ENCODE measurements at regions not wholly inside any gene's neighbourhood (a gene's known extent, or its start where the extent isn't known, plus 50 kb on each side); places are given as distances from the start of the nearest gene placed in this dataset.
"Not testable (repeated sequence)": the region's sequence is repeated elsewhere in the genome, so short reads cannot be mapped to it uniquely, and the experiment has no call there.

DNA sequence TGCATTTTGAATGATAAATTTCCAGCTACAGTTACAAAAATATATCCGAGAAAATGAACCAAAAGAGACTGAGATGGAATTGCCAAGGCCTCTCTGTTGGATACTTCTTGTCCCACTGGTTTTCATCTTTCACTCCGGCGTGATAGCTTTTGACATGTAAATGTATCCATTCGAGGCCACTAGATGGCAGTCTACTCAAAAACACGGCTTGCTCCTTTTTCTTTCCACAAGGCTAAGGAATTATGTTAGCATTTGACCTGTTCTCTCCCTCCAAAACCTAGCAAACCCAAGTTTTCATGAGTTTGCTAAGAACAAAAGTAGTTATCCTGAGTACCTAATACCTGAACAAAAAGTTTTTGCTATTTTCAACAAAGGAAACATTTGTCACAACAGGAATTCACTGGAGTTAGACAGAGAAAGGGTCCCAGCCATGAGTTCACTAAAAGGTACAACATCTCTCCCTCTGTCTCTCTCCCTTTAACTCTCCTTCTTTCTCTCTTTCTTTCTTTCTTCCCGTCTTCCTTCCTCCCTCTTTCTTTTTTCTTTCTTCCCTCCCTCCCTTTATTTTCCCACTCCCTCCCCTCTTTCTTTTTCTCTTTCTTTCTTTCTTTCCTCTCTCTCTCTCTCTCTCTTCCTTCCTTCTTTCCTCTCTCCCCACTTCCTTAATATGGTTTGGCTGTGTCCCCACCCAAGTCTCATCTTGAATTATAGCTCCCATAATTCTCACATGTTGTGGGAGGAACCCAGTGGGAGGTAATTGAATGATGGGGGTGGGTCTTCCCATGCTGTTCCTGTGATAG is 207.9 kb upstream of the MYO3A start:
- no peak overlapping the region for H3K9ac ChIP-seq (ENCODE audit: low read length)
- no peaks in the 10 kb centered on the region for H3K27me3 ChIP-seq (ENCODE audit: control insufficient read depth, insufficient read depth, low read length)
- H3K4me3 ChIP-seq (ENCODE audit: low read length) = no peak overlapping the region
- no peak overlapping the region for H3K27ac ChIP-seq (ENCODE audit: low read depth, low read length)
- H3K4me1 ChIP-seq (ENCODE audit: control insufficient read depth, insufficient read depth, low read length) = no peaks in the 10 kb centered on the region
- no peaks in the 10 kb centered on the region for H3K36me3 ChIP-seq (ENCODE audit: control insufficient read depth, insufficient read depth, low read length)

DNA sequence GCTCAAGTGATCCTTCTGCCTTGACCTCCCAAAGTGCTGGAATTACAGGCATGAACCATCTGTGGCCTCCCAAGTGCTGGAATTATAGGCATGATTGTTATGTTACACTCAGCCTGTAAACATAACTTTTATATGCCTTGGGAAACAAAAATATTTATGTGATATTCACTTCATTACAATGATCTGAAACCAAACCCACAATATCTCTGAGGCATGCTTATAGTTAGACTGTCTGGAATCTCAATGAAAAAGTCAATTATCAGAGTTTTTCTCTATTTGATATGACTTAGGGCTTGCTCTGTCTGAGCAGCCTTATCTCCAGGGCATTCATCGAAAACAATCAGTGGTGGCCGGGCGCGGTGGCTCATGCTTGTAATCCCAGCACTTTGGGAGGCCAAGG is 195.3 kb upstream of the MYO3A start:
- Histone ChIP-seq H3K36me3 (ENCODE audit: control insufficient read depth, insufficient read depth, low read length) (no peaks in the 10 kb centered on the region), H3K4me1 (ENCODE audit: control insufficient read depth, insufficient read depth, low read length) (no peaks in the 10 kb centered on the region), H3K27ac (ENCODE audit: low read depth, low read length) (no peak overlapping the region), H3K27me3 (ENCODE audit: control insufficient read depth, insufficient read depth, low read length) (no peaks in the 10 kb centered on the region), H3K9ac (ENCODE audit: low read length) (no peak overlapping the region), H3K4me3 (ENCODE audit: low read length) (no peak overlapping the region)

DNA sequence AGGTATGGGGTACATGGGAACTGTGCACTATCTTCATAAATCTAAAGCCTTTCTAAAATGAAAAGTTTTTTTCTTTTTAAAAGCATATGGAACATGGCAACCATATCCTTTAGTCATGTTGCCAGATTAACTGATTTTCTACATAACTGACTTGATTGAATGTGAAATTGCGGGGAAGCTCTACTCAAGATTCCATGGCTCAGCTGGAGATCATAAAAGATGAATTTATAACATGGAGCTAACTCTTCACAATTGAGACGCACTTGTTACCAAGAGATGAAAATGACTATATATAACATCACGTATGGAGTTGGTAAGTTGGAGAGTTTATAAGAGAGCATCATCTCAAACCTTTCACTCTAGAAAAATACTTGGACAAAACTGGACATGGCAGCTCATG is 190.2 kb upstream of the MYO3A start:
- Histone ChIP-seq H3K27me3 (ENCODE audit: control insufficient read depth, insufficient read depth, low read length) (no peaks in the 10 kb centered on the region), H3K27ac (ENCODE audit: low read depth, low read length) (no peak overlapping the region), H3K4me1 (ENCODE audit: control insufficient read depth, insufficient read depth, low read length) (no peaks in the 10 kb centered on the region), H3K9ac (ENCODE audit: low read length) (no peak overlapping the region), H3K36me3 (ENCODE audit: control insufficient read depth, insufficient read depth, low read length) (no peaks in the 10 kb centered on the region), H3K4me3 (ENCODE audit: low read length) (no peak overlapping the region)

DNA sequence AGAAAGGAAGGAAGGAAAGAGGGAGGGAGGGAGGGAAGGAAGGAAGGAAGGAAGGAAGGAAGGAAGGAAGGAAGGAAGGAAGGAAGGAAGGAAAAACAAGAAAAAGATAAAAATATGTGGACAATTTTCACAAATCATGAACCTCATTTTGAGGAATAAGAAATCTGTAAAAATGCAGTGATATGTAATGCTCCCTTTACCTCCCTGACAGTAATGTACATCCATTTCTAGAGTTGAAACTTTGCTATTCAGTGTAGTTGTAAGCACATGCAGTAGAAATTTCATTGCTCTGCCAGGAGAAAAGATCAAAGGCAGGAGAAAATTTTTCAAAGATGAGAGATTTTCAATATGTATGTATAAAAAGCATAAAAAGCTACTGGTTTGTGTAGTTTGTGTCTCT is 189.5 kb upstream of the MYO3A start:
- H3K36me3 ChIP-seq (ENCODE audit: control insufficient read depth, insufficient read depth, low read length) = no peaks in the 10 kb centered on the region
- H3K27me3 ChIP-seq (ENCODE audit: control insufficient read depth, insufficient read depth, low read length) = no peaks in the 10 kb centered on the region
- no peak overlapping the region for H3K9ac ChIP-seq (ENCODE audit: low read length)
- H3K4me3 ChIP-seq (ENCODE audit: low read length) = no peak overlapping the region
- no peak overlapping the region for H3K27ac ChIP-seq (ENCODE audit: low read depth, low read length)
- no peaks in the 10 kb centered on the region for H3K4me1 ChIP-seq (ENCODE audit: control insufficient read depth, insufficient read depth, low read length)

DNA sequence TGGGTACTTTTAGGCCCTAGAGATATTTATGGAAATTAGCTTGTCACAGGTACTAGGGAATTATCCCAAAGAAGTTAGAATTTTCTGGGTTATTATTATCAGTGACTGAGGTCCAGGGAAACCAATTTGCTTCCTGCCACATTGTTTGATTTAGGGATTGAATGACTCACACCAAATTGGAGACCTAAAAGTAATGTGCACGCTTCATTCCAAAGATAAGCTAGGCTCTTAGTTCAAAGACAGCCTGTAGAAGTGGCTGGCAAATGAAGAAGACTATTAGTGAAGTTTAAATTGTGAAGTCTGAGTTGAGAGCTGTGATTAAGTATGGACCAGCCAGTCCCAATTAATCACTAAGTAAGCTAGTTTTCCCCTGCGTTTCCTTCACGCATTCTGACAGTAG is 188.1 kb upstream of the MYO3A start:
- H3K4me3 ChIP-seq (ENCODE audit: low read length) = no peak overlapping the region

DNA sequence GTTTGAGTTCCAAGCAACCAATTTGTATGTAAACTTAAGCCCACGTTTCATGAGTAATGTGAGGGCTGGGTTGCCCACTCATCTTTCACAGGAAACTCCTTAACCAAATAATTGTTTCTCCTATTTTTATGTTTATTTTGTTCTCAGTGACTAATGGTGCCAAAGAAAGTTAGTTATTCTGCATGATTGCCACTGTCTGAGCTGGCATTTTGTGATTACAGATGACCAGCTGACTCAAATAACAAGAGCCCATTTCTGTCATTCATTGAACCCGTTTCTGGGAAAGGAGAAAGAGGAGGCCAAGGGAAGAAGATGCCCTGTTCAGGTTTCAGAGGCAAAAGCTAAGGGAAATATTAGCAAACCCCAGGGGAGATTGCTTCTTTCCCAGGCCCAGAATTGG is 186.9 kb upstream of the MYO3A start:
- no peak overlapping the region for H3K9ac ChIP-seq (ENCODE audit: low read length)
- no peaks in the 10 kb centered on the region for H3K4me1 ChIP-seq (ENCODE audit: control insufficient read depth, insufficient read depth, low read length)
- H3K27me3 ChIP-seq (ENCODE audit: control insufficient read depth, insufficient read depth, low read length) = no peaks in the 10 kb centered on the region
- H3K27ac ChIP-seq (ENCODE audit: low read depth, low read length) = no peak overlapping the region
- no peaks in the 10 kb centered on the region for H3K36me3 ChIP-seq (ENCODE audit: control insufficient read depth, insufficient read depth, low read length)
- no peak overlapping the region for H3K4me3 ChIP-seq (ENCODE audit: low read length)

More for the DNA sequence above, 188.1 kb upstream of the MYO3A start:
- Histone ChIP-seq H3K27me3 (ENCODE audit: control insufficient read depth, insufficient read depth, low read length) (no peaks in the 10 kb centered on the region), H3K9ac (ENCODE audit: low read length) (no peak overlapping the region), H3K4me1 (ENCODE audit: control insufficient read depth, insufficient read depth, low read length) (no peaks in the 10 kb centered on the region), H3K36me3 (ENCODE audit: control insufficient read depth, insufficient read depth, low read length) (no peaks in the 10 kb centered on the region), H3K27ac (ENCODE audit: low read depth, low read length) (no peak overlapping the region)

DNA sequence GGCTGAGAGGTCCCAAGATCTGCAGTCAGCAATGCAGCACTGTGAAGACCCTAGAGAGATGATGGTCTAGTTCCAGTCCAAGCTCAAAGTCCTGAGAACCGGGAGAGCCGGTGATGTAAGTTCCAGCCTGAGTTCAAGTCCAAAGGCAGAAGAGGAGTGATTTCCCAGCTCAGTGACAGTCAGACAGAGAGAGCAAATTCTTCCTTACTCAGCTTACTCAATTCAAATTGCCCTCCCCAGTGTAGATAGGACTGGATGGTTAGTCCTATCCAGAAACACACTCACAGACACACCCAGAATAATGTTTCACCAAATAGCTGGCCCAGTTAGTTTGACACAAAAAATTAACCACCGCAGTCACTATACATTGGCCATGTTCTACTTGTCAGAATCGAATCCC is 185.5 kb upstream of the MYO3A start:
- H3K4me1 ChIP-seq (ENCODE audit: control insufficient read depth, insufficient read depth, low read length) = no peaks in the 10 kb centered on the region
- H3K36me3 ChIP-seq (ENCODE audit: control insufficient read depth, insufficient read depth, low read length) = no peaks in the 10 kb centered on the region
- H3K9ac ChIP-seq (ENCODE audit: low read length) = no peak overlapping the region
- H3K27ac ChIP-seq (ENCODE audit: low read depth, low read length) = no peak overlapping the region
- H3K27me3 ChIP-seq (ENCODE audit: control insufficient read depth, insufficient read depth, low read length) = no peaks in the 10 kb centered on the region
- no peak overlapping the region for H3K4me3 ChIP-seq (ENCODE audit: low read length)

DNA sequence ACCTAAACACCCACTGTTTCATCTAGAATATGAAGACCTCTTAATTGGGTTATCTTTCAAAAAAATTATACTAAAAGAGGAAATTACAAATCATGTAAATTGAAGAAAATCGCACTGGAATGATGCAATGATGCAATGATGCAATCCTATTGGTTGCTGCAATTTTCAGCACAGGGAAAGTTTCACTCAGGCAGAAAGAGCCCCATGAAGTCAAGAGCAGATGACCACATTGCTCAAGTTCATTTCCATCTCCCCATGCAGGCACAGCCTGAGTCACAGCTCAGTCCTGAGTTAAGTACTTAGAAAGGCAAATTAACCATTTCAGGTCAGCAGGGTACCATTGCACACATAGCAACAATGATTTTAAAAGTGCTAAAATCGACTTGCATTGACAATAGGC is 180.3 kb upstream of the MYO3A start:
- Histone ChIP-seq H3K27me3 (ENCODE audit: control insufficient read depth, insufficient read depth, low read length) (no peaks in the 10 kb centered on the region), H3K4me1 (ENCODE audit: control insufficient read depth, insufficient read depth, low read length) (no peaks in the 10 kb centered on the region), H3K36me3 (ENCODE audit: control insufficient read depth, insufficient read depth, low read length) (no peaks in the 10 kb centered on the region), H3K4me3 (ENCODE audit: low read length) (no peak overlapping the region), H3K27ac (ENCODE audit: low read depth, low read length) (no peak overlapping the region), H3K9ac (ENCODE audit: low read length) (no peak overlapping the region)

DNA sequence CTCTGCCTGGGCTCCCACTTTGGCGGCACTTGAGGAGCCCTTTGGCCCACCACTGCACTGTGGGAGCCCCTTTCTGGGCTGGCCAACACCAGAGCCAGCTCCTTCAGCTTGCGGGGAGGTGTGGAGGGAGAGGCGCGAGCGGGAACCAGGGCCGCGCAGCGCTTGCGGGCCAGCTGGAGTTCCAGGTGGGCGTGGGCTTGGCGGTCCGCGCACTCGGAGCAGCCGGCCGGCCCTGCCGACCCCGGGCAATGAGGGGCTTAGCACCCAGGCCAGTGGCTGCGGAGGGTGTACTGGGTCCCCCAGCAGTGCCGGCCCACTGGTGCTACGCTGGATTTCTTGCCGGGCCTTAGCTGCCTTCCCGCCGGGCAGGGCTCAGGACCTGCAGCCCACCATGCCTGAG is 178.2 kb upstream of the MYO3A start:
- H3K27me3 ChIP-seq (ENCODE audit: control insufficient read depth, insufficient read depth, low read length); H3K4me1 ChIP-seq (ENCODE audit: control insufficient read depth, insufficient read depth, low read length); H3K9ac ChIP-seq (ENCODE audit: low read length); H3K27ac ChIP-seq (ENCODE audit: low read depth, low read length); H3K36me3 ChIP-seq (ENCODE audit: control insufficient read depth, insufficient read depth, low read length); H3K4me3 ChIP-seq (ENCODE audit: low read length): not testable (repeated sequence)

DNA sequence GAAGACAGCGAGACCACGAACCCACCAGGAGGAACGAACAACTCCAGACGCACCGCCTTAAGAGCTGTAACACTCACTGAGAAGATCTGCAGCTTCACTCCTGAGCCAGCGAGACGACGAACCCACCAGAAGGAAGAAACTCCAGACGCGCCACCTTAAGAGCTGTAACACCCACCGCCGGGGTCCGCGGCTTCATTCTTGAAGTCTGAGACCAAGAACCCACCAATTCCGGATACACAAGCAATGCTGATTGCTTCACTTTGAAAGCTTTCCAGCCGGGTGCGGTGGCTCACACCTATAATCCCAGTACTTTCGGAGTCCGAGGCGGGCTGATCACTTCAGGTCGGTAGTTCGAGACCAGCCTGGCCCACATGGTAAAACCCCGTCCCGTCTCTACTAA is 177.2 kb upstream of the MYO3A start:
- Histone ChIP-seq H3K4me3 (ENCODE audit: low read length) (no peak overlapping the region), H3K27me3 (ENCODE audit: control insufficient read depth, insufficient read depth, low read length) (no peaks in the 10 kb centered on the region), H3K27ac (ENCODE audit: low read depth, low read length) (no peak overlapping the region), H3K9ac (ENCODE audit: low read length) (no peak overlapping the region), H3K4me1 (ENCODE audit: control insufficient read depth, insufficient read depth, low read length) (no peaks in the 10 kb centered on the region), H3K36me3 (ENCODE audit: control insufficient read depth, insufficient read depth, low read length) (no peaks in the 10 kb centered on the region)

DNA sequence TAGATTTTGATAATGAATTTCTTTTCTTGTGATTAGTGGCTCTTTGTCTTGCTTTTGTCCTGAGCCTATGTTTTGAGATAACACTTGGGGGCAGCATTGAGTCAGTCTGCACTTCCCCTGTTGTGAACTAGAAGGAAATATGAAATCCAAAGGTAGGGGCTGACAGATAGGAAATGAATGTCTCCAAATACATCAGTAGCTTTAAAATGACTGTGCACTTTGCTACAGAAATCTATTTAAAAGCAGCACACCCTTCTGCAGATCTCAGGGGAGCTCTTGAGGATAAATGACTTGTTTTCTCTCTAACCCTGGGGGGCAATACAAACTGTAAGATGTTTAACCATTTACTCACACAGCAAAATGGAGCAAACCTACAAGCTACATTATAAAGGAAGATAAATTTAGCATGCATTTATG is 176.0 kb upstream of the MYO3A start:
- H3K4me3 ChIP-seq (ENCODE audit: low read length) = no peak overlapping the region
- no peak overlapping the region for H3K27ac ChIP-seq (ENCODE audit: low read depth, low read length)
- H3K27me3 ChIP-seq (ENCODE audit: control insufficient read depth, insufficient read depth, low read length) = no peaks in the 10 kb centered on the region
- H3K9ac ChIP-seq (ENCODE audit: low read length) = no peak overlapping the region
- H3K4me1 ChIP-seq (ENCODE audit: control insufficient read depth, insufficient read depth, low read length) = no peaks in the 10 kb centered on the region
- no peaks in the 10 kb centered on the region for H3K36me3 ChIP-seq (ENCODE audit: control insufficient read depth, insufficient read depth, low read length)

DNA sequence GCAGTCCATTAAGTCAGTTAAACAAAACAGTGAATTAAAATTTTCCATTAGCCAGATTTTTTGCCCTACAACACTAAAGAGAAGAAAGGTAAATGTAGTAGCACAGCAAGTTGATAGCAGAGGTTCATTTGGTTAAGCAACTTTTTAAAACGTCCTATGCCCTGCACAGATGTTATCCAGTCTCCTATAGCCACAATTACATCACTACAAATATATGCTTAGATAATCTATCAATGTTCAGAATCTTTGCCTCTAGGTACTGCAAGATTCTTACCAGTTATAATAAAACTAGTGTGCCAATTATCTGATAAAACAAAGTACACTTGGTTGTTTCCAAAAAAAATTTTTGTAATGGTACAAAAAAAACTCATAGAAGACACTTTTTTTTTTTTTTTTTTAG is 175.5 kb upstream of the MYO3A start:
- H3K9ac ChIP-seq (ENCODE audit: low read length) = no peak overlapping the region
- no peaks in the 10 kb centered on the region for H3K4me1 ChIP-seq (ENCODE audit: control insufficient read depth, insufficient read depth, low read length)
- H3K36me3 ChIP-seq (ENCODE audit: control insufficient read depth, insufficient read depth, low read length) = no peaks in the 10 kb centered on the region
- H3K27me3 ChIP-seq (ENCODE audit: control insufficient read depth, insufficient read depth, low read length) = no peaks in the 10 kb centered on the region
- H3K4me3 ChIP-seq (ENCODE audit: low read length) = no peak overlapping the region
- no peak overlapping the region for H3K27ac ChIP-seq (ENCODE audit: low read depth, low read length)

DNA sequence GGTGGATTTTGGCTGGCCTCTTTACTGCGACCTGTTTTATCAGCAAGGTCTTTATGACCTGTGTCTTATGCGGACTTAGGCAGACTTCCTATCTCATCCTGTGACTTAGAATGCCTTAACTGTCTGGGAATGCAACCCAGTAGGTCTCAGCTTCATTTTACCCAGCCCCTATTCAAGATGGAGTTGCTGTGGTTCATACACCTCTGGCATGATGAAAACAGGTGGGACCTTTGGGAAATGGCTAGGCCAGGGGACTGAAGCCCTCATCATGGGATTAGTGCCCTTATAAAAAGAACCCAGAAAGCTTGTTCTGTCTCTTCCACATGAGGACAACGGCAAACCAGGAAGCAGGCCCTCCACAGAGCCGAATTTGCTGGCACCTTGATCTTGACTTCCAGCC is 172.1 kb upstream of the MYO3A start:
- H3K4me3 ChIP-seq (ENCODE audit: low read length) = no peak overlapping the region
- H3K27ac ChIP-seq (ENCODE audit: low read depth, low read length) = no peak overlapping the region
- no peaks in the 10 kb centered on the region for H3K27me3 ChIP-seq (ENCODE audit: control insufficient read depth, insufficient read depth, low read length)
- H3K4me1 ChIP-seq (ENCODE audit: control insufficient read depth, insufficient read depth, low read length) = no peaks in the 10 kb centered on the region
- no peaks in the 10 kb centered on the region for H3K36me3 ChIP-seq (ENCODE audit: control insufficient read depth, insufficient read depth, low read length)
- no peak overlapping the region for H3K9ac ChIP-seq (ENCODE audit: low read length)

Measured in rectal smooth muscle tissue (tissue), 1 donor.